Activated T-cell treated with anti-CD3 and anti-CD28 coated beads, Interleukin-2, amount 50 U/mL, for 4 hours (primary cell): ENCODE measurements at regions not wholly inside any gene's neighbourhood (a gene's known extent, or its start where the extent isn't known, plus 50 kb on each side); places are given as distances from the start of the nearest gene placed in this dataset.
"Not testable (repeated sequence)": the region's sequence is repeated elsewhere in the genome, so short reads cannot be mapped to it uniquely, and the experiment has no call there.

ENCODE experiments used
- ATAC-seq, 2 donors: fragments of 200-7000 bp; cut with Tn5 transposase; one replicate each; pipeline ENCODE4 v1.10.0; 2021
- DNase-seq: peaks from one replicate; pipeline ENCODE4 v3.0.0-alpha.2; 2020
- H3K27me3 Mint-ChIP-seq: one replicate; pipeline ENCODE4 v1.8.0; 2021; ENCODE audit warnings: low read depth, mixed read lengths
- H3K36me3 Mint-ChIP-seq: one replicate; pipeline ENCODE4 v1.8.0; 2022; ENCODE audit warnings: mixed read lengths; ENCODE audit not compliant: insufficient read depth
- H3K4me1 Mint-ChIP-seq: one replicate; pipeline ENCODE4 v1.8.0; 2021; ENCODE audit warnings: low read depth, mixed read lengths
- H3K4me3 Mint-ChIP-seq: one replicate; pipeline ENCODE4 v1.8.0; 2021; ENCODE audit warnings: mild to moderate bottlenecking, moderate library complexity, mixed read lengths
- H3K9me3 Mint-ChIP-seq: one replicate; pipeline ENCODE4 v1.8.0; 2021; ENCODE audit warnings: mixed read lengths

DNA sequence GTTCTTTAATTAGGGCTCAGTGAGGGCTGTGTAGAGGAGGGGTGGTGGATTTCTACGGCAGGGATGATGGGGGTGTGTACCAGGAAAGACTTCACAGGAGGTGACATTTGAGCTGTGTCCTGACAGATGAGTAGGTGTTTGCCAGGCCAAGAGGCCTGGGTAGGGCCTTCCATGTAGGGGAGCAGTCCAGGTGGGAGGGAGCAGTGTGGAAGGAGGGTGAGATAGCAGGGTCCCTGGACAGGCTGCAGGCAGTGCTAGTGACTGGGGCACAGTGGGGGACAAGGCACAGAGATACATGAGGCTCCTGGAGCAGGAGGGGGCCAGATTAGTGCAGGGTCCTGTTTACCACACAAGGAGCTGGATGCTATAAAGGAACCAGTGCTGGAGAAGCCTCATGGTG lies 147.9 kb upstream of the CADM1 start:
- ATAC-seq: no peak
- peaks cover 14% of the 10 kb centered on the region for H3K27me3 Mint-ChIP-seq

DNA sequence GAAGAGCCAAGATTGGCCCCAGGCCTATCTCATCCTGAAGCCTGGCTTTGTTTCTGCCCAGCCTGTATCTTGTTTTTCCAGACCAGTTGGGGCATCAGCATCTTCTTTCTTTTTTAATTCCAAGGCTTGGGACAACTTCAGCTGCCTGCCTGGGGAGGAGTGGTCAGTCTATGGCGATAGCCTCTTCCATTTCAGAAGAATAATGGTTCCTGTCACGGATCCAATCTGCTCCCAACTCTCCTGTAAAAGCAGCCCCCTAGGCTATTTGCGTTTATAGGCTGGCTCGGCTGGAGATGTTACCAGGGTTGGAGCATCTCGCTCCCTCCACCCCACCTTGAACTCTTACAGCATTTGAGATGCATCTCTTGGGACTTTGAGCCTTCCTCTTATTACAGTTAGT lies 145.2 kb upstream of the CADM1 start:
- ATAC-seq (no peak), DNase-seq (no peak)
- Mint-ChIP-seq H3K9me3 (no peaks in the 10 kb centered on the region), H3K36me3 (no peaks in the 10 kb centered on the region), H3K27me3 (peaks cover 20% of the 10 kb centered on the region), H3K4me3 (no peak overlapping the region), H3K4me1 (no peaks in the 10 kb centered on the region)

More for the DNA sequence above, 147.9 kb upstream of the CADM1 start:
- no peak overlapping the region for H3K4me3 Mint-ChIP-seq
- no peaks in the 10 kb centered on the region for H3K36me3 Mint-ChIP-seq
- no peak for DNase-seq
- no peaks in the 10 kb centered on the region for H3K4me1 Mint-ChIP-seq
- H3K9me3 Mint-ChIP-seq: no peaks in the 10 kb centered on the region

DNA sequence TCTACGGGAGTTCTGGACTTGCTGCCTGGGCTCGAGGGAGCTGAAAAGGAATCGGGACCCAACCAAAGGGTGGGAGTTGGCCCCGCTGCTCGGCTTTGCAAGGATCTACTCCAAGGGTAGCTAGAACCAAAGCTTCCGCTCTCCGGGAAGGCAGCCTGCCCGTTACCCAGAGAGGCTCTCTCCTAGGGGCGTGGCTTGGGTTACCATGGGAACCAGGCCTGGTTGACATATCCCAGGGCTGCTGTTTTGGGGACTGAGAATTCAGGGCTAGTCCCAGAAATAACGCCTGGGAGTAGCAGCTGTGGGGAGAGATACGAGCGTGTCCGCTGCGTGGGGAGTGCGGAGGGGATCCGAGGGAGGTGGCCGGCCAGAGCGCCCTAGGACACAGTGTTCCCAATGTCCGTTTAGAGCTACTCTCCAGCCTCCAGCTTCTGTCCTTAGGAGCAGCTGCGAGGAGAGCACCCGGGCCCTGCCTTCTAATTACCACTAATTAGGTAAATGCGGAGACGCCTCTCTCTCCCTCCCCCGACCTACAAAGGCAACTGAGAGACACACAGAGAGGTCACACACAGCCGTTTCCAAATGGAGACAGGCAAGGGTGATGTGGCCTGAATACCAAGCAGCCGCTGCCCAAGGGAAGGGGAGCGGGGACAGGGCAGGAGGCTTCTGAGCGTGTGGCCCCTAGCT lies 141.6 kb upstream of the CADM1 start:
- no peaks in the 10 kb centered on the region for H3K36me3 Mint-ChIP-seq
- H3K9me3 Mint-ChIP-seq: no peaks in the 10 kb centered on the region
- DNase-seq (no peak), ATAC-seq (no peak)
- peaks cover 13% of the 10 kb centered on the region for H3K27me3 Mint-ChIP-seq
- H3K4me3 Mint-ChIP-seq: no peak overlapping the region
- no peaks in the 10 kb centered on the region for H3K4me1 Mint-ChIP-seq

DNA sequence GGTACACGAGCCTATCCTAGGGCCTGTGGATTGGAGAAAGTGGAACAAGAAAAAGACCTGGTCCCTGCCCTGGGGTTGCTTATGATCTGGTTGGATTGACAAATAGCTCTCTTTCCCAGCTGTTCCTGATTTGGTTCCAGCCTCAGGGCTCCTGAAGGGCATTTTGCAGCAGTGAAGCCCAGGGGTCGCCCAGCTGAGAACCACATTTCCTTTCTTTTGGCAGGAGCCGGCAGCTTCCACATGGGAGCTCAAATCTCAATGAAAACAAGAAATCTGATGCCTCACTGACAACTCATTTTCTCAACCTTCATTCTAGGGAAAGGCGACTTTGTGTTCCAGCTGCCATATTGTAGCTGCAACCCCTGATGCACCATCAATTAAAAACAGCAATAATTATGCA lies 140.6 kb upstream of the CADM1 start:
- H3K4me3 Mint-ChIP-seq: no peak overlapping the region
- H3K36me3 Mint-ChIP-seq: no peaks in the 10 kb centered on the region
- peaks cover 13% of the 10 kb centered on the region for H3K27me3 Mint-ChIP-seq
- ATAC-seq (no peak), DNase-seq (no peak)
- no peaks in the 10 kb centered on the region for H3K9me3 Mint-ChIP-seq
- H3K4me1 Mint-ChIP-seq: no peaks in the 10 kb centered on the region

DNA sequence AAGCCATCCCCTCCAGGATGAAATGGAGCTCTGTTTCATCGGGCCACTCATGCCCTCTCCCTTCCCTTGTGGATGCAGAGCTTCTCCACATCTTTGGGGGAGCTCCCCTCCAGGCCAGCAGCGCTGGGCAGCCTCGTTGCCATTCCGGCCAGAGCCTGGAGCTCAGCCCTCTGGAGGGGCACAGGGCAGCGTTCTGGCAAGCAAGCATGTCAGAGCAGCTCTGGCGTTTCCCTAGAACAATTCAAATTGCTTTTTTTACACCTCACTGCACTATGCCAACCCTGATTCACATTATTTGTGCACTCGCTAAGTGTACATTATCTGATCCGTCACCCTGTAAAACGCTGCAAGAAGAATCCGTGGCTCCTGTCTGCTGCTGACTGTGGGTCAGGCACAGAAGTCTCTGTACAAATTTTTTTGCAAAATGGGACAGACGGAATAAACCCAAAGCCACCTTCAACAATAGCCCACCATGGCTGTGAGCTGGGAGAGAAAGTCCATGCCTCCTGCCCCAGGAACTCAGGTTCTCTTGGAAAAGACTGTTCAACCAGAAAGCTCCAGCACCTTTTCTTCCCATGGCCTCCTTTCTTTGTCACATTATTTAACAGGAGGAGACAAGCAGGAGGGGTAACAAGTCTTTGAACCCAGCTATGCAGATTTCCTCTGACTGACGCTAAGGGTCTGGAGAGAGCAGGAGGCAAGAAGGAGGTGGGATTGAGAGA lies 139.5 kb upstream of the CADM1 start:
- DNase-seq: no peak
- H3K4me1 Mint-ChIP-seq: no peaks in the 10 kb centered on the region
- no peaks in the 10 kb centered on the region for H3K9me3 Mint-ChIP-seq
- peaks cover 13% of the 10 kb centered on the region for H3K27me3 Mint-ChIP-seq
- no peaks in the 10 kb centered on the region for H3K36me3 Mint-ChIP-seq
- ATAC-seq: no peak
- no peak overlapping the region for H3K4me3 Mint-ChIP-seq

DNA sequence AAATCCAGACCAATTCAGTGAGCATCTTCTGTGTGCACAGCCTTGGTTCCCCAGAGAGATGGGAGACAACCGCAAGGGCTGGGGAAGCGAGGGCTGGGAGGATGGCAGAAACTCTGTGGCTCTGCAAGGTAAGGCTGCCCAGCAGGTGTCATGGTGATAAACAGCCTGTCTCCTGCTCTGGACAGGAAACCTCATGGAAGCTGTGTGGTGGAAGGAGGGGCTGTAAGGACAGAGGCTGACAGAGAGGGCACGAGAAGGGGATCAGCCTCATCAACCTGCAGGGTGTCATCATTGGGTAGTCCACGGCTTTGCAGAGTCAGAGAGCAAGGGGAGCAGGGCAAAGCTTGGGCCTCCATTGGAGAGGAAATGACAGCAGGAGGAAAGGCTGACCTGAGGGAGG lies 138.4 kb upstream of the CADM1 start:
- H3K4me3 Mint-ChIP-seq: no peak overlapping the region
- no peak for ATAC-seq
- H3K27me3 Mint-ChIP-seq: peaks cover 13% of the 10 kb centered on the region
- DNase-seq: no peak
- H3K4me1 Mint-ChIP-seq: no peaks in the 10 kb centered on the region
- H3K9me3 Mint-ChIP-seq: no peaks in the 10 kb centered on the region
- H3K36me3 Mint-ChIP-seq: no peaks in the 10 kb centered on the region

DNA sequence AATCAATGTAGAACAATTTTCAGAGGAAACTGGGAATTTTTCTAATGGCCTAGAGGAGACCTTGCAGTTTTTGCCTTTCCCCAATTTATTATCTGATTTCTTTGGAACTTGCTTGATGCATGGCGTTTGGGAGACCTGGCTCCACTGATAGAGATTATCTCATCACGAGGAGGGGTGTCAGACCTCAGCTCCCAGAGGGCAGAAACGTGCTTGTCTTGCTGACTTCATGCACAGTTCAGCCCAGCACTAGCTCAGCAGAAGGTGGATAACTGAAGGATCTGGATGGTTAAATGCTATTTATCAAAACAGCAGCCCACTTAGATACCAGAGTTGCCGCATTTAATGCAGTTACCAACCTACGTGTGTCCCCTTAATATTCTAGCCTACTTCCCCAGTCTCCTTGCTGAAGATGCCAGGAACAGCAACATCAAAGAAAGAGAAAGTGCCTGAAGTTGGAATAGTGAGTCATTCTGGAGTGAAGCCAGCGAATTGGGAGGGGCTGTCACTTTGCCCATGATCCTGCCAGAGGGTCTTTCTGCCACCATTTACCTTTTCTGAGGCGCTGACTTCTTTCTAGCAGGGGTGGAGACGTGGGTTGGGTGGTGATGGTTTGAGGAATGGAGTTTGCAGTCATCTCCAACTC lies 133.5 kb upstream of the CADM1 start:
- DNase-seq: no peak
- H3K4me3 Mint-ChIP-seq: no peak overlapping the region
- no peaks in the 10 kb centered on the region for H3K4me1 Mint-ChIP-seq
- H3K27me3 Mint-ChIP-seq: peaks cover 3% of the 10 kb centered on the region
- no peak for ATAC-seq
- H3K36me3 Mint-ChIP-seq: no peaks in the 10 kb centered on the region
- no peaks in the 10 kb centered on the region for H3K9me3 Mint-ChIP-seq

DNA sequence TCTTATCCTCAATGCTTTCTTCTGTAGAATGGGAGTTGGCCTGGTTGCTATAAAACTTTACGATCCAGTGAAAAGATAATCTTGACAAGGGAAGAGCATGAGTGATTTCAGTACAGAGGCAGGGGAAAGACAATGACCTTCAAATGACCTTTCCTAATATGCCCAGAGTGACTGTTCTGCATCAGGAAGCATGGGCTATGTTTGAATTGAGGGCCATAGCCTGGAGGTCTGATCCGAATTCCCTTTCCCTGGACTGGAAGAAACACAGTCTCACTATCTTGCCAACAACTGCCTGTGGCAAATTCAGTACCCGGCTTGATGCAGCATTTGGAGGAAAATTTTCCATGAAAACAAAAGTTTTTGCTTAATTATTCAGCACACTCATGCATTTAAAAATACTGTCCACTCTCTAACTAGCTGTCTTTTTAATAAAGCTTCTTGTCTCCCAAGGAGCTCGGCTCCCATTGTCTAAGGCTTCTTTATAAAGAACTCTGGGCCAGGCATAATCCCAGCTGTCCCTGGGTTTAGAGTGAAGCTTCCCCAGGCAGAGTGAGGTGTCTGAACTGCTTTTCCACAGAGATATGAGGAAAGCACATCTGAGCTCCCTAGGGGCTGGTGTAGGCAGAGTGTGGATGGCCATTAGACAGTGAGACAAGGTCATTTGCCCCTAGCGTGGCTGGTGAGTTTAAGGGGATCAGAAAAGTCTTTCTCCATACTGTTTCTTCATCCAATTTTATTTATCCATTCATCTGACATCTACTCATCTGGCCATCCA lies 132.7 kb upstream of the CADM1 start:
- Mint-ChIP-seq H3K36me3 (no peaks in the 10 kb centered on the region), H3K27me3 (peaks cover 2% of the 10 kb centered on the region), H3K9me3 (no peaks in the 10 kb centered on the region), H3K4me1 (no peaks in the 10 kb centered on the region), H3K4me3 (no peak overlapping the region)
- DNase-seq (no peak), ATAC-seq (no peak)

DNA sequence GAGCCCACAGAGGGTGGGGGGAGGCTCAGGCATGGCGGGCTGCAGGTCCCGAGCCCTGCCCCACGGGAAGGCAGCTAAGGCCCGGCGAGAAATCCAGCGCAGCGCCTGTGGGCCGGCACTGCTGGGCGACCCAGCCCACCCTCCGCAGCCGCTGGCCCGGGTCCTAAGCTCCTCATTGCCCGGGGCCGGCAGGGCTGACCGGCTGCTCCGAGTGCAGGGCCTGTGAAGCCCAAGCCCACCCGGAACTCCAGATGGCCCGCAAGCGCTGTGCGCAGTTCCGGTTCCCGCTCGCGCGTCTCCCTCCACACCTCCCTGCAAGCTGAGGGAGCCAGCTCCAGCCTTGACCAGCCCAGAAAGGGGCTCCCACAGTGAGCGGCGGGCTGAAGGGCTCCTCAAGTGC lies 129.8 kb upstream of the CADM1 start:
- H3K27me3 Mint-ChIP-seq, H3K4me1 Mint-ChIP-seq, H3K36me3 Mint-ChIP-seq, H3K4me3 Mint-ChIP-seq, ATAC-seq, H3K9me3 Mint-ChIP-seq, DNase-seq: not testable (repeated sequence)

DNA sequence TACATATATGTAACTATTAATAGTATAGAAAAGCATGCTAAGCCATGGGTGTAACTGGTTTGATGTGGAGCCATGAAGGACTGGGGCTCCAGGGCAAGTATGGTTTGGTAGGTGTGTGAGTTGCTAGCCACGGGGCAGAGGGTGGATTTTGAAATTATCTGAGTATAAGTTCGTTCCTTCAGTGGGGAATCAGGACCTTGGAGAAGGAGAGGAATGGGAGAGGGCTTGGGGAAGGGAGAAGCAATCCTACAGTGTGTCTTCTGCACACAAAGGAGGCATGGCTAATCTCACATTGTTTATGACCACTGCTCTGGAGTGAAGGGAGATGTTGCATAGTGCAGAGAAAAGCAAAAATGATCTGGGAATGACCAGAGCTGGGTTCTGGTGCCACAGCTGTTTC lies 127.8 kb upstream of the CADM1 start:
- Mint-ChIP-seq H3K9me3 (no peaks in the 10 kb centered on the region), H3K27me3 (peaks cover 7% of the 10 kb centered on the region), H3K4me3 (no peak overlapping the region), H3K36me3 (no peaks in the 10 kb centered on the region), H3K4me1 (no peaks in the 10 kb centered on the region)
- DNase-seq: no peak
- no peak for ATAC-seq

DNA sequence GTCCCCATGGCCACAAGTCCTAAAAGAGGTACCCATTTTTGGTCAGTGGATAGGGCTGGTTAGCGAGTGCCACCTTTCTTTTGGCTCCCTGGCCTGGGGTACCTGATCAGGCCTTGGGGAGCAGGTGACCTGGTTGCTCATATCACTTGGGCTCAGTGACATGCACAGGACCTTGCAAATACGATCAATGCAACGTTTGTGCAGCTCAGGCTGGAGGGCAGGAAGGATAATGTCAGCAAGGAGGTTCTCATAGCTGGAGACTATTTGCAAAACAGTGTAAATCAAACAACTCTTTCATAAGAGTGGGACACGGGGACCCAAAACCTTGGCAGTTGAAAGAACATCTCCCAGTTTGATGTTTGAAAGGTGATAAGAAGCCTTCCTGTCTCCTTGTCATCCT lies 127.4 kb upstream of the CADM1 start:
- Mint-ChIP-seq H3K9me3 (no peaks in the 10 kb centered on the region), H3K36me3 (no peaks in the 10 kb centered on the region), H3K4me3 (no peak overlapping the region), H3K4me1 (no peaks in the 10 kb centered on the region), H3K27me3 (peaks cover 7% of the 10 kb centered on the region)
- no peak for ATAC-seq
- no peak for DNase-seq

DNA sequence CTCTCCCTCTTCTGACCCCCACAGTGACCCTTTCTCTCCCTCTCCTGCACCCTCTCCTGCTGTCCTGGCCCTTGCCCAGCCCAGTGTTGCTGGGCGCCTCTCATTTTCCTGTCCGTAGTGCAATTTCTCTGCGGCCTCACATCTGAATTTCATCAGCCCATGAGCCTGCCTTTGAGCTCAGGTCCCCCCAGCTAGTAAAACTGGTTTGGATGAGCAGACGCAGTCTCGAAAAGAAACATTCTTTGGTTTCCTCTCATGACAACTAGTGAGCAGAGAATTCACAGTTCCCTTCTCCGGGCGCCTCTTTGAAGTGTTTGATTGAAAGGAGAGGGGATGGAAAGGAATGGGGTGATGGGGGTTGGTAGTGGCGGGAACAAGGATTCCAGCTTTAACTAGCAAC lies 126.0 kb upstream of the CADM1 start:
- H3K4me1 Mint-ChIP-seq: no peaks in the 10 kb centered on the region
- H3K27me3 Mint-ChIP-seq: peaks cover 7% of the 10 kb centered on the region
- ATAC-seq (no peak), DNase-seq (no peak)
- no peaks in the 10 kb centered on the region for H3K9me3 Mint-ChIP-seq
- no peak overlapping the region for H3K4me3 Mint-ChIP-seq
- no peaks in the 10 kb centered on the region for H3K36me3 Mint-ChIP-seq

DNA sequence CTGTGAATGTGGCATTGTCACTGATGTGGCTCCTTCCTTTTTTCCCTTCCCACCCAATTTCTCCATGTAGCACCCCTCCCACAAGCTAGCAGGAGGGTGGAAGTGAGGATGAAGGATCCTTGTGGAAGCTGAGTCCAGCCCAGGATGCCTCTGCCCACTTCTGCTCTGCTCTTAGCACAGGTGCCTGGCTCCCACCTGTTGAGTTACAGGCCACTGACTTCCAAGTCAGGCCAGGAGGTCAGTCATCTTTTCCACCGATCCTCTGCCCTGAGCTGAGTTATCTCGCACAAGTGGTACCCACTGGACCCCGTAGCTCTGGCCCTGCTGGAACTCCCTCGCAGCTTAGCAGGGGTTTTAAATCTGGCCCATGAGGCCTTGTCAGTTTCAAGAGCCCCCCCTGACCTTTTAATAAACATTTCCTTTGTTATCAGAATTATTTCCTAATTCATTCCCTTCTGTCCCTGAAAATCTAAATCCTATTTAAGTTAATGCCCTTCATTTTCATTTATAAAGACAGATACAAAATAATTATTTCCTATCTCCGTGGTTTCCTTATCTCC lies 125.3 kb upstream of the CADM1 start:
- H3K4me3 Mint-ChIP-seq: no peak overlapping the region
- no peaks in the 10 kb centered on the region for H3K36me3 Mint-ChIP-seq
- H3K27me3 Mint-ChIP-seq: peaks cover 7% of the 10 kb centered on the region
- no peaks in the 10 kb centered on the region for H3K4me1 Mint-ChIP-seq
- H3K9me3 Mint-ChIP-seq: no peaks in the 10 kb centered on the region
- no peak for DNase-seq
- no peak for ATAC-seq

DNA sequence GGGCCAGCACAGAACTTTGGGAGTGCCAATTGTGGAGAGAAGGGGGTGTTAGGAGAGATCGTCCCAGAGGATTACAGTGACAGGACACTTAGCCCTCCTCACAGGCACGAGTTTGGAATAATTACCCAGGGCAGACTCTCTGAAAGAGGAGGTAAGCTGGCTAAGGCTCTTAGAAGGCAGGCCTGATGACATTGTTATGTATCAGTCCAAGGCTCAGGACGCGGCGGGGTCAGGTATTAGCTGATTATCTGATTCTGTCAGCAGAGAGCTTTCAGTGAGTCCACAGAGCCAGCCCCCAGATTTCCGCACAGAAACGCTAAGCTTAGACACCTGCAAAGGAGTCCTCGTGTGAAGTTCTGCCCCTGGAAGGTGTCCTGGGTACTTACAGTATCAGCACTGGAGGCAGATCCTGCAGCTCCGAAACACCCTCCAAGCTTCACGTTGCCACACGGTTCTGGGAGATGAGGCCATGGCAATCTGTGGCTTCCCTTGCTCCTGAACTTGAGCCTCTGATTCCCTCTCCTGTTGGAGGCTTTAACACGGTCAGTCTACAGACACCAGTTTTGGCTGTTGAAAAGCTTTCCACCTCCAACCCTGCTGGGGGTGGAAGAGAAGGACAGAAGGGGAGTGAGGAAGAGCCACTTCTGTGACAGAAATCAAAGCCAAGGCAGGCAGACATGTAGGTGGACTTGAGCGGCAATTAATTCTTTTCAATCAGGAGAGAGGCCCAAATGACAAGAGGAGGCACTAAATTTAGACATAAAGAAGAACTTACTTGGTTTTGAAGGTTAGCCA lies 123.6 kb upstream of the CADM1 start:
- H3K27me3 Mint-ChIP-seq: peaks cover 7% of the 10 kb centered on the region
- H3K9me3 Mint-ChIP-seq: no peaks in the 10 kb centered on the region
- DNase-seq: no peak
- H3K4me1 Mint-ChIP-seq: no peaks in the 10 kb centered on the region
- H3K4me3 Mint-ChIP-seq: no peak overlapping the region
- no peak for ATAC-seq
- no peaks in the 10 kb centered on the region for H3K36me3 Mint-ChIP-seq
